Smooth muscle cell (in vitro differentiated cells): ENCODE measurements at regions not wholly inside any gene's neighbourhood (a gene's known extent, or its start where the extent isn't known, plus 50 kb on each side); places are given as distances from the start of the nearest gene placed in this dataset.
A peak's percentile ranks its signal among the peaks of the same experiment; 100 is the strongest.

Experiments used
- DNase-seq: peaks from one replicate; lab custom pipeline; 2025; ENCODE audit not compliant: unreplicated experiment; lab: John Stamatoyannopoulos, UW
- H2AFZ ChIP-seq: fragments of 200-600 bp; sonication (generic); 2 replicates; pipeline ENCODE4 v1.6.0; 2016; ENCODE audit warnings: antibody characterized with exemption, low read depth, mild to moderate bottlenecking
- H3F3A ChIP-seq: fragments of 200-600 bp; sonication (generic); 2 replicates; pipeline ENCODE4 v1.6.0; 2017; ENCODE audit warnings: antibody characterized with exemption, low read depth
- H3K27ac ChIP-seq: fragments of 200-600 bp; sonication (generic); 2 replicates; pipeline ENCODE4 v1.5.1; 2016; ENCODE audit warnings: low read depth, mild to moderate bottlenecking
- H3K27me3 ChIP-seq: fragments of 200-600 bp; sonication (generic); 2 replicates; pipeline ENCODE4 v1.6.1; 2016; ENCODE audit warnings: low read depth, mild to moderate bottlenecking
- H3K36me3 ChIP-seq: fragments of 200-600 bp; sonication (generic); 2 replicates; pipeline ENCODE4 v1.5.1; 2016; ENCODE audit warnings: low read depth
- H3K4me1 ChIP-seq: fragments of 200-600 bp; sonication (generic); 2 replicates; pipeline ENCODE4 v1.5.1; 2016; ENCODE audit warnings: low read depth
- H3K4me2 ChIP-seq: fragments of 200-600 bp; sonication (generic); 2 replicates; pipeline ENCODE4 v1.6.0; 2016; ENCODE audit warnings: mild to moderate bottlenecking
- H3K4me3 ChIP-seq: fragments of 200-600 bp; sonication (generic); 2 replicates; pipeline ENCODE4 v1.5.1; 2016; ENCODE audit warnings: mild to moderate bottlenecking
- H3K79me2 ChIP-seq: fragments of 200-600 bp; sonication (generic); 2 replicates; pipeline ENCODE4 v1.6.0; 2016; ENCODE audit warnings: low read depth, mild to moderate bottlenecking
- H3K9ac ChIP-seq: fragments of 200-600 bp; sonication (generic); 2 replicates; pipeline ENCODE4 v1.6.0; 2016; ENCODE audit warnings: low read depth
- H3K9me3 ChIP-seq: fragments of 200-600 bp; sonication (generic); replicated peaks from 2 replicates; pipeline ENCODE4 v1.5.1; 2016; ENCODE audit warnings: low read depth
- H4K20me1 ChIP-seq: fragments of 200-600 bp; sonication (generic); 2 replicates; pipeline ENCODE4 v1.6.0; 2016; ENCODE audit warnings: low read depth
- CTCF ChIP-seq: fragments of 200-600 bp; sonication (generic); IDR thresholded peaks from 2 replicates; pipeline ENCODE4 v1.5.1; 2017; ENCODE audit warnings: borderline replicate concordance, mild to moderate bottlenecking, antibody characterized with exemption; ENCODE audit not compliant: insufficient read depth, poor library complexity, severe bottlenecking
- WGBS: methylation state at CpG from one replicate; pipeline ENCODE4 v1.1.7; 2016; ENCODE audit warnings: low lambda C conversion rate; 5-methylcytosine and 5-hydroxymethylcytosine counted together

GRCh38 chr6:139479433-139480222, 105.2 kb upstream of the CITED2 start:
- TF ChIP-seq CTCF: no peak
- no peak overlapping the region for H3K4me2 ChIP-seq
- no peak for DNase-seq
- H3K9ac ChIP-seq: no peak overlapping the region
- H2AFZ ChIP-seq: no peak overlapping the region
- H3K27ac ChIP-seq: no peak overlapping the region
- H4K20me1 ChIP-seq: no peaks in the 10 kb centered on the region
- 73% methylated on average over 8 of the region's 8 CpGs for WGBS
- H3K79me2 ChIP-seq: no peaks in the 10 kb centered on the region
- H3K27me3 ChIP-seq: no peaks in the 10 kb centered on the region
- peaks cover 32% of the 10 kb centered on the region for H3K4me1 ChIP-seq
- H3K36me3 ChIP-seq: no peaks in the 10 kb centered on the region
- no peaks in the 10 kb centered on the region for H3K9me3 ChIP-seq
- H3F3A ChIP-seq: peaks cover under 1% of the 10 kb centered on the region
- no peak overlapping the region for H3K4me3 ChIP-seq

DNA sequence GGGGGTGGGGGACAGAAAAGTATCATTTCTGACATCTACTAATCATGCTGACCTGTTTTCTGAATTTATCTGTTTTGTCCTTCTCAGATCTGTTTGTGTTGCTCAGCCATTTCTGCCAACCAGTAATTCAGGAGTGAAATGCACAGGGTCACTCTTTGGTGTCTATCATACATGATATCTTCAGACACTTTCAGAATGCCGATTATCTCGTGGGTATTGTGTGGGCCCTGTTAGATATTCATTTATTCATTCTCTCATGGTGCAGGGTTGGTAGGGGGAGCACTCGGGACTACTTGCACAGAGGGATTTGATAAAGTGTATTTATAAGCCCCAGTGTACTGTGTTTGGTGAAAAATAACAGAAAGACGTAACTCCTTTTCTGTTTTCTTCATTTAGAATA, 101.2 kb upstream of the CITED2 start:
- Histone ChIP-seq H3K36me3 (no peaks in the 10 kb centered on the region), H3K9ac (no peak overlapping the region), H4K20me1 (no peaks in the 10 kb centered on the region), H3F3A (peaks cover 7% of the 10 kb centered on the region), H3K4me2 (no peak overlapping the region), H3K27ac (no peak overlapping the region), H3K9me3 (no peaks in the 10 kb centered on the region), H2AFZ (peak overlapping the region; percentile 89), H3K4me3 (no peak overlapping the region), H3K27me3 (no peaks in the 10 kb centered on the region), H3K4me1 (peaks cover 37% of the 10 kb centered on the region), H3K79me2 (no peaks in the 10 kb centered on the region)
- no peak for DNase-seq
- TF ChIP-seq CTCF: no peak
- 85% methylated on average over 4 of the region's 4 CpGs for WGBS

DNA sequence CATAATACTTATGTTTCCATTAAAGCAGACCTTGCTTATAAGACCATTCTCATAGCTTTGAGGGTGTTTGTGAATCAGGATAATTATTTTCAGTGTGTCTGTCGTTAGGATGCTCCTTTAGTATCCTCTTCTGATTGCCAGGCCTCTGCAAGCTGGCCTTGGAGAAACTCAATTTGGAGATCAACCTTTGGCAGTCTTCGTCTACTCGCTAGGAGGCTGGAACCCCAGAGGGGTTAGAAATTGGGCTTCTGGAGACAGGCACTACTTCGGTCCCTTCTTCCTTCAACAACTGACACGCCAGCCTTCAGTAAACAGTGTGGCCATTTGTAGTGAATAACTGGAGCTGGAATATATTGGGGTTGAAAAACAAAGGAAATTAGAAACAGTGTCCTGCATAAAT, 100.8 kb upstream of the CITED2 start:
- H4K20me1 ChIP-seq: no peaks in the 10 kb centered on the region
- peak overlapping the region; percentile 89 for H2AFZ ChIP-seq
- no peaks in the 10 kb centered on the region for H3K79me2 ChIP-seq
- TF ChIP-seq CTCF: no peak
- no peak overlapping the region for H3K4me2 ChIP-seq
- no peak overlapping the region for H3K9ac ChIP-seq
- H3K27me3 ChIP-seq: no peaks in the 10 kb centered on the region
- no peak overlapping the region for H3K27ac ChIP-seq
- peaks cover 7% of the 10 kb centered on the region for H3F3A ChIP-seq
- H3K4me3 ChIP-seq: no peak overlapping the region
- peaks cover 33% of the 10 kb centered on the region for H3K4me1 ChIP-seq
- WGBS: 72% methylated on average over 5 of the region's 5 CpGs
- H3K9me3 ChIP-seq: no peaks in the 10 kb centered on the region
- no peak for DNase-seq
- H3K36me3 ChIP-seq: no peaks in the 10 kb centered on the region
